ENCODE measurements at regions not wholly inside any gene's neighbourhood (a gene's known extent, or its start where the extent isn't known, plus 50 kb on each side); places are given as distances from the start of the nearest gene placed in this dataset.
"Not testable (repeated sequence)": the region's sequence is repeated elsewhere in the genome, so short reads cannot be mapped to it uniquely, and the experiment has no call there.

DNA sequence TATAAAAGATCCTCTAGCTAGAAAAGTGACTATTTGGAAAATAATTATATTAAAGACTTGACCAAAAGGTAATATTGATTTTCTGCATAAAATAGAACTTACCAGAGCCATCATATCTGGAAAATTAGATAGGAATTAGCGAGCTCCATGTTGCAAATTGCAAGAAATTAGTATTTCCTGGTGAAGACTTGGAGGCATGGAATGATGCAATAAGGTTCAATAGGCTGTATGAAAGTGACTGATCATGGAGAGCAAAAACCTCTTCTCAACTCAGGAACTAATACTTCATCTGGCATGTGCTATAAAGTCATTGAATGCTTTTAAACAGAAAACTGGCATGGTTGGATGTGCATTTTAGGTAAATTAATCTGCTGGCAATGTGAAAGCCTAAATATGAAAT, 66.3 kb upstream of the UFM1 start:
- DNase-seq, result no peak

- no peak for DNase-seq
Measured at GRCh38 chr13:38265132-38265497, 84.5 kb upstream of the UFM1 start.

DNA sequence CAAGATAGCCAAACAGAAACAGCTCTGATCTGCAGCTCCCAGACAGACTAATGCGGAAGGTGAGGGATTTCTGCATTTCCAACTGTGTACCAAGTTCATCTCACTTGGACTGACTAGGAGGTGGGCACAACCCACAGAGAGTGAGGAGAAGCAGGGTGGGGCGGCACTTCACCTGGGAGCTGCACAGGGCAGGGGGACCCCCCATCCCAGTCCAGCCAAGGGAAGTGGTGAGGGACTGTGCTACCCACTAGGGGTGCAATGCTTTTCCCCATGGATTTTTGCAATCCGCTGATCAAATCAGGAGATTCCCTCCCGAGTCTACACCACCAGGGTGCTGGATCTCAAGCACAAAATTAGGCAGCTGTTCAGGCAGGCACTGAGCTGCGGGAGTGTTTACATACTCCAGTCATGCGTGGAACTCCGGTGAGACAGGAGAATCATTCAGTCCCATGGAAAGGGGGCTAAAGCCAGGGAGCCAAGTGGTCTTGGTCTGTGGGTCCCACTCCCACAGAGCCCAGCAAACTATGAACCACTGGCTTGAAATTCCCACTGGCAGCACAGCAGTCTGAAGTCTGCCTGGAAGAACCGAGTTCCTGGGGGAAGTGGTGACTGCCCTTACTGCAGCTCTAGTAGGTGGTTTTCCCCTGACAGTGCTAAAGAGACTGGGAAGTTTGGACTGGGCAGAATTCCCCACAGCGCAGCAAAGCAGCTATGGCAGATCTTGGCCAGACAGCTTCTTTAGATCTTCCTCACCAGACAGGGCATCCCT, 85.1 kb upstream of the UFM1 start:
- DNase-seq, result peak; percentile 6

DNA sequence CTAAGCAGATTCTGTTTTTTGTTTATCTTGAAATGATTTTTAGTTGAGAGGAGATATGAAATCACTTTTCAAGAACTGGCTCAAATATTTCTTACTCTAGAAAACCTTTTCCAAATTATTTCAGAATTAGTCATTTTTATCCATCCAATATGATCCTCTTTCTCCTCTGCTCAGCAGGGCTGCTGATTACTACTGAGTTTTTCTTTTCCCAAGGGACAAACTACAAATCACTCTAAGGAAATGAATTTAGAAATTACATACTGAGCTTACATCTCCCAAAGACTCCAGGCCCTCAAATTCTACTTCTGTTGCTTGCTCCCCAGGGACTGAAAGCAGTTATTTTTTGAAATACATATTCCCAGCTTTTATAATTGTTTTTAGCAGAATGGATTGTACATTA, 87.4 kb upstream of the UFM1 start:
- no peak for DNase-seq

GRCh38 chr13:38255600-38255999, 94.1 kb upstream of the UFM1 start:
- no peak for DNase-seq

DNA sequence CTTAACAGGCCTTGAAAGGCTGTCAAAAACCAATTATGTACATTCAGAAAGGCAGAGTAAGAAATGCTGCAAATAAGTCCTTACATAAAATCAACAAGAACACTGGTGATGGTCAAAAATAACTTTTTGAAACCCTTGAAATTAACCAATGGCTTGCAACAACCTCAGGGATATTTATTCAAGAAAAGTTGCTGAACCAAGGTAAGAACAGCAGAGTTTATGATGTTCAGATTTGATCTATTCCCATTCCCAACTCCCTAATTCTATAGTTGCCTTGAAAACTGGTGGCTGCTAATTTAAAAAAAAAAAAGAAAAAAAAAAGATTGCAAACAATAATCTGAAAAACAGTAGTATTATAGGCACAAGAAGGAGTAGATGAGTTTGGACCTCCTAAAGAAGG, 109.8 kb upstream of the UFM1 start:
- DNase-seq, result no peak

GRCh38 chr13:38228322-38228721, 121.3 kb upstream of the UFM1 start:
- no peak for DNase-seq

GRCh38 chr13:38226496-38226895, 123.2 kb upstream of the UFM1 start:
- no peak for DNase-seq

GRCh38 chr13:38223089-38223488, 126.6 kb upstream of the UFM1 start:
- DNase-seq, result peak; percentile 12

GRCh38 chr13:38221120-38221519, 128.5 kb upstream of the UFM1 start:
- not testable (repeated sequence) for DNase-seq

DNA sequence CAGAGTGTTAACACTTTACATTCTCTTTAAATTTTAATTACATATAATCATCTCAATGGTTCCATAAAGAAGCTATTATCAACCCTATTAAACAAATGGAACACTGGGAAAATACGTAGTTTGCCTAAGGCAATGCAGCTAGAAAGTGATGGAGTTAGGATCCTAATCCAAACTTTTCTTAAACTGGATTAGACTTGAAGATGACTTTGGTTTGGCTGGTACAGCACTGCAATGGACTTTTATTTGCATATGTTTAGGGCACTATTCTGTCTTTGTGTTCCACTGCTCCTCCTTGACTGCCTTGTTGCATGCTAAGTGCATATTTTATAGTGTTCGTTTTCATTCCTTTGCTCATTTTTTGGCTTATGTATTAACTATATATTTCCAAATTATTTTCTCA, 133.5 kb upstream of the UFM1 start:
- DNase-seq, result no peak

GRCh38 chr13:38213314-38213713, 136.3 kb upstream of the UFM1 start:
- no peak for DNase-seq

GRCh38 chr13:38210928-38211596, 138.6 kb upstream of the UFM1 start:
- DNase-seq, result no peak

- DNase-seq, result no peak
Measured at GRCh38 chr13:38204556-38204955, 145.1 kb upstream of the UFM1 start.

GRCh38 chr13:38202740-38203139, 146.9 kb upstream of the UFM1 start:
- no peak for DNase-seq

DNA sequence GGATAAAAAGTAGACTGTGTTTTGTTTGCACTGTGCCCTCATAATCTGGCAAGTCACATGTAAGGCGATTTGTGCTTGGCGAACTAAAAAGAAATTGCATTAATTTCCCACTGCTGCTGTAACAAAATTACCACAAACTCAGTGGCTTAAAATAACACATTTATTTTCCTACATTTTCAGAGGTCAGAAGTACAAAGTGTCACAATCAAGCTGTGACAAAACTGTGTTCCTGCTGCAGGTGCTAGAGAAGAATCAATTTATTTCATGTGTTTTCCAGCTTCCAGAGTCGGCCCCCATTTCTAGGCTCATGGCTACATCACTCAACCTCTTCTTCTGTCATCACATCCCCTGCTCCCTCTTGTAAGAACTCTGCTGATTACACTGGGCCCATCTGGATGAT, 158.6 kb upstream of the UFM1 start:
- DNase-seq, result no peak

DNA sequence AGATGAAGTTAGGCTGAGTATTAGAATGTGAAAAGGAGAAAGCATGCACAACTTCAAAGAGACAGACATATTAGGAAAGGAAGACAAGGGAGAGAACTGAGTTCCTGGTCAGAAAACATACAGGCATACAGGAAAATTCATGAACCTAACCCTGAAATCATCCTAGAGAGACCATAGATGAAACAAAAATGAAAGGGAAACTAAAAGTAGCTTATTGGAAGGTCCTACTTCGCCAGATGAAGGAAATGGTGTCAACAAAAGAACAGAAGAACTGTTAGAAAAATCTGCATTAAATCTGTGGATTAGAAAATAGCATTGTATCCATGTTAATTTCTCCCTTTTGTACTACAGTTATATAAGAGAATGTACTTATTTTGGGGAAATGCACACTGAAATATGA, 169.0 kb upstream of the UFM1 start:
- DNase-seq, result no peak

DNA sequence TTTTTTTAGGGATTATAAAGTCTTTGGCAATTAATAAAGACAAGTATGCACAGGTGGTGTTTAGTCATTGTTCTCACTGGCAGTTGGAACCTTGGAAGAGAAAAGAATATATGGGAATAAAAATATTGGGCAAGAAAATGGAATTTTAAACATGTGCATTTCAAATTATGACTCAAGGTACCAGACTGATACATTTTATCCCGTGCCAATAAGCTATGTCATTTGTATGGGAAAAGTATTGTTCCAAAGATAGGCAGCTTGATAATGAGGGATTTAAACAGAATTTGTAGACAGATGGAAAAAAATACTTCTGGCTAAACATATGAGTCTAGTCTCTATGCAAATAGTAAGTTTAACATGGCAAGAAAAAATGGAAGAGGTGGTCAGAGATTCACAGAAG, 169.5 kb upstream of the UFM1 start:
- no peak for DNase-seq

- no peak for DNase-seq
Measured at GRCh38 chr13:38176664-38177063, 173.0 kb upstream of the UFM1 start.

GRCh38 chr13:38173403-38173802, 176.2 kb upstream of the UFM1 start:
- no peak for DNase-seq

GRCh38 chr13:38167164-38167822, 182.4 kb upstream of the UFM1 start:
- DNase-seq, result no peak

GRCh38 chr13:38166116-38166515, 183.5 kb upstream of the UFM1 start:
- DNase-seq, result no peak

- DNase-seq, result no peak
Measured at GRCh38 chr13:38160131-38160530, 189.5 kb upstream of the UFM1 start.

DNA sequence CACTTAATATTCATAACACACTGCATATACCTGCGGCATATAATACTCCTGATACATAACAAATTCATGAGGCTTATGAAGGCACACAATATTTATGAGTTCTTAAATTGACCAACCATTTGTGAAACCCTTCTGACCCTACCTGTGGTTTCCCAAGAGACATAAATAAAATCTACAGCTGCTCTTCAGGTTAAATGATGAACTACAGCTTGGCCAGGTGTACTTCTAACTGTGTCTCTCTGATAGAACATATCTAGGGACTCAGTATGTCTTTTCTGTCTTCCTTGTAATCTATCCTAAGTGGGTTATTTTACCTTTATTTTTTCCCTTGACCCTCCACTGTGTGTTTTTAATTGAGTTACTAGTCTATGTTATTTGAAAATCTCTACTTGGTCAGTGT, 189.9 kb upstream of the UFM1 start:
- no peak for DNase-seq
